NCI-H460 (cell line): ENCODE measurements at regions not wholly inside any gene's neighbourhood (a gene's known extent, or its start where the extent isn't known, plus 50 kb on each side); places are given as distances from the start of the nearest gene placed in this dataset.
A peak's percentile ranks its signal among the peaks of the same experiment; 100 is the strongest.

Source experiments
- DNase-seq: peaks from one replicate; pipeline ENCODE4 v3.0.0-alpha.2; 2016; ENCODE audit warnings: low read depth; ENCODE audit errors: extremely low read depth

GRCh38 chr12:81963026-81963425, 203.9 kb upstream of the PPFIA2 start:
- no peak for DNase-seq

GRCh38 chr12:81962126-81962856, 203.1 kb upstream of the PPFIA2 start:
- no peak for DNase-seq

GRCh38 chr12:81958406-81958805, 199.3 kb upstream of the PPFIA2 start:
- DNase-seq: no peak

GRCh38 chr12:81957631-81958030, 198.5 kb upstream of the PPFIA2 start:
- DNase-seq: no peak

- no peak for DNase-seq
These were observed 197.3 kb upstream of the PPFIA2 start for GRCh38 chr12:81956468-81956860.

- peak; percentile 1 for DNase-seq
These were observed 194.4 kb upstream of the PPFIA2 start for GRCh38 chr12:81953541-81953940.

GRCh38 chr12:81950871-81951270, 191.7 kb upstream of the PPFIA2 start:
- no peak for DNase-seq

GRCh38 chr12:81949841-81950308, 190.7 kb upstream of the PPFIA2 start:
- no peak for DNase-seq

- DNase-seq: no peak
These were observed 190.3 kb upstream of the PPFIA2 start for GRCh38 chr12:81949416-81949815.

- DNase-seq: no peak
These were observed 185.7 kb upstream of the PPFIA2 start for GRCh38 chr12:81944886-81945285.

- no peak for DNase-seq
These were observed 183.4 kb upstream of the PPFIA2 start for GRCh38 chr12:81942594-81942993.

GRCh38 chr12:81930037-81930436, 170.9 kb upstream of the PPFIA2 start:
- no peak for DNase-seq

GRCh38 chr12:81896771-81897170, 137.6 kb upstream of the PPFIA2 start:
- no peak for DNase-seq

- no peak for DNase-seq
These were observed 129.8 kb upstream of the PPFIA2 start for GRCh38 chr12:81888961-81889360.

GRCh38 chr12:81888106-81888740, 129.1 kb upstream of the PPFIA2 start:
- DNase-seq: no peak

- DNase-seq: no peak
These were observed 115.4 kb upstream of the PPFIA2 start for GRCh38 chr12:81874586-81874985.

- no peak for DNase-seq
These were observed 115.0 kb upstream of the PPFIA2 start for GRCh38 chr12:81874166-81874565.

- no peak for DNase-seq
These were observed 113.2 kb upstream of the PPFIA2 start for GRCh38 chr12:81872400-81872799.

GRCh38 chr12:81866081-81866480, 106.9 kb upstream of the PPFIA2 start:
- DNase-seq: no peak

GRCh38 chr12:81863406-81863805, 104.3 kb upstream of the PPFIA2 start:
- DNase-seq: no peak

- DNase-seq: no peak
These were observed 100.4 kb upstream of the PPFIA2 start for GRCh38 chr12:81859521-81859920.

GRCh38 chr12:81843599-81843998, 84.4 kb upstream of the PPFIA2 start:
- DNase-seq: no peak
